Muscle of back (tissue), 3 donors: ENCODE measurements at regions not wholly inside any gene's neighbourhood (a gene's known extent, or its start where the extent isn't known, plus 50 kb on each side); places are given as distances from the start of the nearest gene placed in this dataset.
A peak's percentile ranks its signal among the peaks of the same experiment; 100 is the strongest.

Experiments
- DNase-seq, 3 donors: peaks; one replicate each; pipeline versions ENCODE4 v3.0.0 to v3.0.0-alpha.2; 2013

- no peak for DNase-seq
Measured at GRCh38 chr13:108156749-108157148, 58.6 kb downstream of the LIG4 start.

GRCh38 chr13:108155185-108156106 is 59.9 kb downstream of the LIG4 start:
- peak; percentile 10 to 52 (median 32) for DNase-seq

- DNase-seq: no peak
Measured at GRCh38 chr13:108154421-108154858, 60.9 kb downstream of the LIG4 start.

- DNase-seq: no peak
Measured at GRCh38 chr13:108146642-108147041, 68.7 kb downstream of the LIG4 start.

- no peak for DNase-seq
Measured at GRCh38 chr13:108142702-108143436, 72.5 kb downstream of the LIG4 start.

GRCh38 chr13:108137176-108137575 is 78.2 kb downstream of the LIG4 start:
- no peak for DNase-seq

- DNase-seq: no peak
Measured at GRCh38 chr13:108127406-108127805, 87.9 kb downstream of the LIG4 start.

- no peak for DNase-seq
Measured at GRCh38 chr13:108126056-108126455, 89.3 kb downstream of the LIG4 start.

- DNase-seq: no peak
Measured at GRCh38 chr13:108121406-108121805, 93.9 kb downstream of the LIG4 start.

- DNase-seq: no peak
Measured at GRCh38 chr13:108120856-108121255, 94.5 kb downstream of the LIG4 start.

GRCh38 chr13:108120302-108120701 is 95.0 kb downstream of the LIG4 start:
- DNase-seq: no peak

- no peak for DNase-seq
Measured at GRCh38 chr13:108115738-108116137, 99.6 kb downstream of the LIG4 start.

GRCh38 chr13:108113407-108113806 is 101.9 kb downstream of the LIG4 start:
- no peak for DNase-seq

GRCh38 chr13:108104736-108105135 is 110.6 kb downstream of the LIG4 start:
- DNase-seq: no peak

- DNase-seq: no peak
Measured at GRCh38 chr13:108102771-108103170, 112.6 kb downstream of the LIG4 start.

- no peak for DNase-seq
Measured at GRCh38 chr13:108096301-108096915, 118.9 kb downstream of the LIG4 start.

- DNase-seq: no peak
Measured at GRCh38 chr13:108095036-108095435, 120.3 kb downstream of the LIG4 start.

- no peak for DNase-seq
Measured at GRCh38 chr13:108093616-108094015, 121.7 kb downstream of the LIG4 start.

- peak in 2 of 3 donors; percentile 1 for DNase-seq
Measured at GRCh38 chr13:108087810-108088209, 127.5 kb downstream of the LIG4 start.

- no peak for DNase-seq
Measured at GRCh38 chr13:108086678-108087077, 128.7 kb downstream of the LIG4 start.

GRCh38 chr13:108084840-108085239 is 130.5 kb downstream of the LIG4 start:
- no peak for DNase-seq

- no peak for DNase-seq
Measured at GRCh38 chr13:108083056-108083455, 132.3 kb downstream of the LIG4 start.

- no peak for DNase-seq
Measured at GRCh38 chr13:108082481-108082880, 132.9 kb downstream of the LIG4 start.
